Heart left ventricle (tissue), 13 donors: ENCODE measurements at regions not wholly inside any gene's neighbourhood (a gene's known extent, or its start where the extent isn't known, plus 50 kb on each side); places are given as distances from the start of the nearest gene placed in this dataset.

ENCODE experiments used
- CTCF ChIP-seq, 12 donors: fragments of 200-600 bp; sonication (generic) in 4 of 12; IDR thresholded peaks; one replicate each; pipeline versions ENCODE4 v1.5.0 to v1.8.0; 2018 to 2022; ENCODE audit warnings: antibody characterized with exemption in 12 of 12, mild to moderate bottlenecking in 5 of 12
- POLR2A ChIP-seq, 2 donors: fragments of 450-650 bp; IDR thresholded peaks; one replicate each; pipeline ENCODE4 v1.6.1; 2017; ENCODE audit warnings: antibody characterized with exemption in 2 of 2, mild to moderate bottlenecking in 2 of 2, moderate library complexity in 2 of 2
- donor health status: ischemic (EF 13 %, LVEDD 7.1; RV severe dilation, severe dysfunction).
- donor health status: DM: no; HTN: yes; CAD: no.
- donor health status: DM: no; HTN: no; CAD: no.
- donor health status: ischemic (EF 25% LVEDD 6.9; RV normal size, moderate dysfunction).
- donor health status: ischemic (EF 25% LVEDD 5.7; RV mildly dilated, moderate dysfunction).
- donor health status: ischemic (EF 35%, LVEDD 5.7; RV mildly dilated, moderate dysfunction).
- donor health status: nonischemic (EF 11% LVEDD 7.7; RV severe dilation, severe dysfunction).
- donor health status: DM: yes; HTN: yes; CAD: no.
- donor health status: PGD.
- donor health status: ischemic (EF 29% LVEDD 5.4; RV normal size, mild dysfunction).
- donor health status: nonischemic (EF 23%, LVEDD 6.1; RV moderate dilation, normal function).

- TF ChIP-seq CTCF (IDR thresholded peaks at IDR 0.05): no peak
- no peak for TF ChIP-seq POLR2A (IDR thresholded peaks at IDR 0.05)
Observed at GRCh38 chr1:34398916-34399275, 222.2 kb downstream of the C1orf94 start.
